ENCODE measurements at regions not wholly inside any gene's neighbourhood (a gene's known extent, or its start where the extent isn't known, plus 50 kb on each side); places are given as distances from the start of the nearest gene placed in this dataset.

DNA sequence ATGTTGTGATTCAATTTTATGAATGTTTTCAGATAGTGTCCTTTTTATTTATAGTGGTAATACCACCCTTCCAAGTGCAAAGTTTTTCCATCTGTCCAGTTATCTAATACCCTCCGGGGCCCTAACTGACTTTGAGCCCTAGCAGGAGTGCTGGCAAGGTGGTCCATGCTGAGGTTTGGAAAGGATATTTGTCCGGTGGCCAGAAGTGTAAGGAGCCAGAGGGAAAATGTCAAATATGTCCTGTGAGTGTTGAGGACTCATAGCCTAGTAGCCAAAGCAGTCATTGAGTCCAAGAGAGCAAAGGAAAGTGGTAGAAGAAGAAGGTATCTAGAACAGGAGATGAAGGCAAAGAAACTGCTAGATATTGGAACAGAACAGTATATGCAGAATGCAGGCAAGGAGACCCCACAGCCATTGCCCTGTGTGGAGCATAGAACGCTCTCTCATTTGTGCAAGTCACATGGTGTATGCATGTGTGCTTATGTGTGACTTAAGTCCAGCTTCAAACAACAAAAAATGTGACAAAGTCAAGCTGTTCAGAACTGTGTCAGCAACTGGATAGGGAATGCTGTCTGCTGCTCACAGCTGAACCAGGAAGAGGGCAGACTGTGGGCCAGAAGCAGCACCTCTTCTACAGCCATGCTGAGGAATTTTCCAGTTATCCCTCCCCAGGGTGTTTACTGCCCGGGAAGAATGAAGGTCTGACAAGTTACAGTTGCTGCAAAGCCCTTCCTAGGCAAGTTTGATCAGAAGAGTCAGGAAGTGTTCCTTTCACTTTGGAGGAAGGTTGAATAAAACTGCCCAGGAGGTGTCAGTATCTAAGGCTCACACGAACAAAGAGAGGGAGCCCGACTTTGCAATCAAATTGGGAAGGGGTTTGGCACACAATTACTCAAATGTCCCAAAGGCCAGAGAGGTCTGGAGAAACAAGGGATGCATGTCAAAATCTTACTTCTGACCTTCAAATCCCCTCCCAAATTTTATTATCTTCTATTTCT, 463.3 kb upstream of the DMAC1 start:
- H3K4me3 ChIP-seq: no peak overlapping the region
- no peak overlapping the region for H3K27ac ChIP-seq

DNA sequence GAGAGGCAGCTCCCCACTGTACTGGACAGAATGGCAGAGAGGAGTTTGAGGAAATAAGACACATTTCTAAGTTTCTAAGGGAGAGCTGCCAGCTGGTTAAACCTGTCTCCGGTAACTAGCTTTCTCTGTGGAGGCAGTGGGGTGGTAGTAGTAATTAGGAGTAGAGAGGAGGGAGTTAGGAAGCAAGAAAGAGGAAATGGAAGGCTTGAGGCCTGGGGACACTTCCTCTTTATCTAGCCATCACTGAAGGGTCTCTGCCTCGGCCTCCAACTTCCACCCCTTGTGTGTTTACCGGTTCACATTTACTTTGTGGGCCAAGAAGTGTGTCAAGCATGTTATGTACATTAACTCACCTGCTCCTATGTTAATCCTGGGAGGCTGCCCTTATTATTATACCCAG, 462.2 kb upstream of the DMAC1 start:
- Histone ChIP-seq H3K4me3 (no peak overlapping the region), H3K27ac (no peak overlapping the region)

DNA sequence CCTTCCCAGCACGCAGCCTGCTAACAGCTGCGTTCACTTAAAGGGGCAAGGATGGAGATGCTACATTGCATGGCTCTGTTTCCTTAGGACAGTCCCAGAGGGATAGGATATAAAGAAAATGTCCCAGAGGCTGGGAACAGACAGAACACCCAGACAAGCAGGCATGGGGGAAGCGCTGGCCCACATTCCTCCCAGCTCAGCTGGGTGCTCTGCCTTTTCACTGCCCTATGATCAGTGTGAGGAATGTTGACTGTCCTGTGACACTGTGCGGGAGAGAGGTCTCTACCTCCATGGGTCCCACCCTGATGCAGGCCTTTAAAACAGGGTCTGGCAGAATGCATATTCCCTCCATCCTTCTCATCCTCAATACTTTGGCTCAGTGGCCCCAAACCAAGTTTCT, 459.4 kb upstream of the DMAC1 start:
- H3K27ac ChIP-seq: no peak overlapping the region

DNA sequence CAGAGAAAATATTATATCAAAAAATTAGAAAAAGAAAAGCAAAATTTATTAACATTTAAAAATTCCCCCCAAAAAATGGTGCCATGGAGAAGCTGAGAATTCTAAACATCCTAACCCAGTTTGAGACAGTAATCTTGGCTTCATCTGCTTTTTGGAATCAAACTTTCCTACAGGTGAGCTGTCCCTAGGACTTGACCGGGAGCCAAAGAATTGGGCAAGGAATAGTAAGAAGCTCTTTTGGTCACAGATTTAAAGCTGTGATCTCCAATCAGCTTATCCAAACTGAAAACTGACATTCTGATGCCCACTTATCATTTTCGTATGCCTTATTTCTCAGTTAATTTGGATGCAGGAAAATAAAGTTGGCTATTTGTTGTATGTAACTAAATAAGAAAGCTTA, 457.3 kb upstream of the DMAC1 start:
- Histone ChIP-seq H3K4me3 (no peak overlapping the region), H3K27ac (no peak overlapping the region)

More for the DNA sequence above, 459.4 kb upstream of the DMAC1 start:
- no peak overlapping the region for H3K4me3 ChIP-seq

DNA sequence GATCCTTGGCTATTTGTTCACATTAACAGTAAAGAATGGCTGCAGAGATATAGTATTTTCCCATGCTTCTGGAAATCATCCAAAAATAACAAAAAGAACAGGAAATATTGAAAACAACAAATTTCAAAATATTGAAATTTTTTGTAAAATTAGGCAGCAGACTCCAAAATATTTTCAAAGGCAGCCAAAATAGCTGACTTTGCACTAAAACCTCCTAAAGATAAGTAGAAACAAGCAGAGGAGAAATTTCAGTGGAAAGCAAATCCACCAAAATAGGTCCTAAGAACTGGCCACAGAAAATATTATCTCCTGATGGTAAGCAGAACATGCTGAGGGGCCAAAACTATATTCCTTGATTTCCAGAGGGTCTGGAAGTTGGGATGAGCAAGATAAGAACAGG, 456.3 kb upstream of the DMAC1 start:
- no peak overlapping the region for H3K4me3 ChIP-seq
- no peak overlapping the region for H3K27ac ChIP-seq

DNA sequence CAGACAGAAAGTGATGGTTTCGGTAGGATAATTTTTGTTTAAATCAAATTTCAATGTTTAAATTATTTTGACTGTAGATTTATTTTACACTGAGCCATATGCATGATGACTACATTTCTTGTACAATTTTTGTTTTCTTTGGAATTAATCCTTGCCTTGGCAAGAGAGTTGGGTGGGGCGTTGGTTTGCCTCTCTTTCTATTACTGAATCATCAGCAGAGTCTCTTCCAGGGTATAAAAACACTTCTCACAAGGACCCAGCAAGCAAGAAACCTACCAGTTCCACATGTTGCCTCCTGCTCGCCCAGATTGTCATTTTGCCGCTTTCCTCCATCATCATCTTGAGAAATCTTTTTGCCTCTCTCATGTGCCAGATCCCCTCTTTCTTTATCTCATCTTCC, 455.0 kb upstream of the DMAC1 start:
- H3K27ac ChIP-seq: no peak overlapping the region

DNA sequence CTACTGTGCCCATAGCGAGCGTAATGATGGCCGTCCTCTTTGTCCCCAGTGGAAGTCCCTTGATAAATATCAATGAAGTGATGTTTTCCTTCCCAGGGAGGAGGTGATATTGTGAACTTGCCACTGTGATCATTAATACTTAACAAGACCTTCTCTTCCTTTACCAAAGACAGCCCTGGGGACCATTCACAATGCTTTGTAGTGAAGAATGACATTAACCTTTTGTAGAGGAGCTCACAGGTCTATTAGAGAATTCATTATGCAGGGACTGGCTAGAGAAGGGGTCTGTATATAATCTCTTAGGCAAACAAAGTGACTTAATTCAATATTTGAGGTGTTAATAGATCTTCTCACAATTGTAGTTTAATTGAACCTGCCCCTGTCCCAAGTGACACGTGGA, 452.9 kb upstream of the DMAC1 start:
- Histone ChIP-seq H3K4me3 (no peak overlapping the region), H3K27ac (no peak overlapping the region)

More for the DNA sequence above, 455.0 kb upstream of the DMAC1 start:
- no peak overlapping the region for H3K4me3 ChIP-seq

DNA sequence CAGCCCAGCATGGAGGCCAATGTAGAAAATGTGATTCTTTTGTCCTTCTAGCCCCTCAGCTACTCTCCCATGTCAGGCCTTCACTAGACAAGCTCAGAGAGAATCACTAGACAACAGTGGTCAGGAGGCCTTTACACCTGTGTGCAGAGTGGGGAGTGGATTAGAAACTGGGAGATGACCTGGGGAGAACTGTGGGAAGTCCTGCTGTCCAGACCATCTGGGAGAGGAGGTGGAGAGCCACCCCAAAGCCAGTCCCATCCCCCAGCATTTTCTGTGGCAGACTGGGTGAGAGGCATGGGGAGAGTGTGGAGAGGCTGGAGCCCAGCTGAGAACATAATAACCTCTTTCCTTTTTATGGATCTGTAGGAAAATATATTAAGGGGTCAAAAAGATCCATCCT, 452.0 kb upstream of the DMAC1 start:
- H3K4me3 ChIP-seq: no peak overlapping the region
- H3K27ac ChIP-seq: no peak overlapping the region

DNA sequence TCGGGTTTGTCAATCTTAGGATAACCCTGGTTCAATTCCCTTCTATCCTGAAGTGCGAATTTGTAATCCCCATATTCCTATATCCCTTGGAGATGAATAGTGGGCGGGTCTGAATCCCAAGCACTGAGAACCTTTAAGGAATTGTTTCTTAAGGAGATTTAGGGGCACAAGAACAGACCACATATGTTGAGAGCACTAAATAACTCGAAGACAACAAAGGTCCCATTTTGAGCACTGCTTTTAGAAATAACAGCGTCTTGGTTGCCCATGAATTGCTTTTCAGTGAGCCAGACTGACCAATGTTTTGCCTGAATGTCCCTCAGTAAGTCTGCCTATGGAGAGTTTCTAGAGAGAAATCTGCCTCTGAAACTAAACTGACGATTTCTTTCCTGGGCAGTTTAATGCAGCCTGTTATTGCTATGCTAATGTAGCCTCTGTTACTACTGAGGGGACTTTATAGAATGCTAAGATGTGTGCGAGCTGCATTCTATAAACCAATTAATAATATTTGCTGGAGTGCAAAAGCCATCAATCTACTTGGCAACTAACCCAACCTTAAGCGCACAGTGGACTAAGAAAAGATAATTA, 445.0 kb upstream of the DMAC1 start:
- H3K27ac ChIP-seq: no peak overlapping the region
- H3K4me3 ChIP-seq: no peak overlapping the region

DNA sequence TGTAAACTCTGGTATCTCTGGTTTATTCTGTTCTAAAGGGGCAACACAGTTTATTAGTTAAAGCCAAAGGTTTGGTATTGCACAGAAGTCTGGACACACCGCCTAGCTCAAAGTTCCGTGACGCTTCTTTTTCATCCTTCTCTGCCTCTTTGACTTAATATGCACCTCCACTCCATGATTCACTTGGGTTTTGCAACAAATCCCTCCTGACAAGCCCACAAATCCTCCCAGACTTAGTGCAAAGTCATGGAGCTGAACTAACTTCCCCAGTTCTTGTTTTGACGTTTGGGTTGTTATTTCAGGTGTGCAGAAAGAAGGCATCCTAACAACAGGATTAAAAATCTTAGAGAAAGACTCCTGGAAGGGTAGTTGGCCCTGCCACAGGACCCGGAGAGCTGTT, 441.6 kb upstream of the DMAC1 start:
- H3K4me3 ChIP-seq: no peak overlapping the region

DNA sequence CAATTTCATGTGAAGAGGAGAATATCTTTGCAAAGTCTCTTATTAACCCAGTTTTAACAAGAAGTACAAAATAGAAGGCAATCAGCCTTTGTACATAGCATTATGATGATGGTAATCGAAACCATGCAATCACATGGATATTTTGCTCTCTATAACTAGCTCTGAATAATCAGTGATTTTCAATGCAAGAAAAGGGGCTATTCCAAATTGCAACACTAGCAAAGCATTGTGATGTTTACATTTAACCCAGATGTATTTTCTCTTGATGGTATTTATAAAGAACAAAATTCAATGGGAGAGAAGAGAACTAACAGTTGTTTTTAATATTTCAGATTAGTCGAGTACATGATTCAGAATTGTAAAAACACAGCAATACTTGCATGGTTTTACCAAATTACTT, 437.5 kb upstream of the DMAC1 start:
- Histone ChIP-seq H3K4me3 (no peak overlapping the region), H3K27ac (no peak overlapping the region)

More for the DNA sequence above, 441.6 kb upstream of the DMAC1 start:
- no peak overlapping the region for H3K27ac ChIP-seq

DNA sequence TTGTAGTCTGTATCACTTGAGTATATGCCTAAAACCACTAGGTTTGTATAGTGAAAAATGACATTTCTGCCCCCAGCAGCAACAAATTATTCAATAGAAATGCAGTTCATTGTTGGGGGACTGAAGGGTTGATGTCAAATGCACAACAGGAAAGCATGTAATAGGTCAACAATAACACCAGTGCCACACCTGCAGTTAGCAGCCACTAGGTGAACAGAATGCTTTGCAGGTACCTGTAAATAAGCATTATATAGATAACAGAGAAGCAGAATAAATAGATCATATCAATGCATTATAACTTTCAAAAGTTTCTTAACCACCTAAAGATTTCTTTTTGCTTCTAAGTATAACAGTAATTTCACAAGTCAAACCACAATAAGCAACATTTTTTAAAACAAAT, 435.9 kb upstream of the DMAC1 start:
- Histone ChIP-seq H3K27ac (no peak overlapping the region), H3K4me3 (no peak overlapping the region)

DNA sequence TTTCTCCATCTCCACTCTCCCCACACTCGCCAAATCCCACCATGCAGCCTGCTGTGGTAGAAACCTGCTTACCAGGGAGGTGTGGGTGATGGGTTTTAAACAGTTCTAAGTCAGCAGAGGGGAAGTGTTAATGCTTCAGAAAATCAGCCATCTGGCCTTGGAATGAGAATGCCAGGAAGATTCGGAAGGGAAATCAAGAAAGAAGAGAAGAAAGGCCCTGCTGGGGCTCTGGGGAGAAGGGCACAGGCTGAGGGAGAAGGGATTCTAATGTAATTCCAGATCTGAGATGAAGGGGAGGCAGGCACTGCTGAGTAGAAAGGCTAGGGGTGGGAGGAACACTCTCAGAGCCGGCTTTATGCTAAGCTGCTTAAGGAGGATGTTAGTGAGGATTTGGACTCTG, 434.7 kb upstream of the DMAC1 start:
- no peak overlapping the region for H3K4me3 ChIP-seq
- H3K27ac ChIP-seq: no peak overlapping the region

DNA sequence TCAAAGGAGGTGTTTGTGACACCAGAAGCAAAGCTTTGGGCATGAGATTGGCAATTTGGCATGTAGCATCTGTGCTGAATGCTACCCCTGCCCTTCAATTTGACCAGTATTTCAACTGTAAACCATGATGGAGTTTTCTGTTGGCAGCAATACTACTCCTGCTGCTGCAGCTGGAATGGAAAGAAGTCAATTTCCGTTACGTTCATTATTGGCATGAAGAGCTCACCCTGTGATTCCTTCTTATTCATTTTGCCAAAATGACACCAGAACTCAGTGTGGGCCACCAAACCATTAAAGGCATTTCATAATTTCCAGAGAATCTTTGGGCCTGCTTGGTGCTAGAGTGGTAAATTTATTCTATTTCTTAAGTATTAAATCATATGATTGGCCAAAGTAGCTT, 433.1 kb upstream of the DMAC1 start:
- H3K27ac ChIP-seq: no peak overlapping the region

DNA sequence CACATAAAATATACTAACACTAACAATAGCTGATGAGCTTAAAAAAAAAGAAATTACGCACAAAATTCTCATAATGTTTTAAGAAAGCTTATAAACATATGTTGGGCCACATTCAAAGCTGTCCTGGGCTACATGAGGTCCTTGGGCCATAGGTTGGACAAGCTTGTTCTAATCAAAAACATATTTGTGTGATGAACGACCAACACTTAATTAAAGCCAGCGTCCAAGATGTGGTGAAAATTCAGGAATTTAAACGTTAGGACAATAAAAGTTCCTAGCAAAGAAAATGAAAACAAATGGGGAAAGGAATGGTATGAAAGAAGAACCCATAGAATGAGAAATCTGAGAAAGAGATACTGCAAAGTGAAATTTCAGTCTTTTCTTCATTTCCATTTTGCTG, 429.6 kb upstream of the DMAC1 start:
- H3K27ac ChIP-seq: no peak overlapping the region
- H3K4me3 ChIP-seq: no peak overlapping the region

More for the DNA sequence above, 433.1 kb upstream of the DMAC1 start:
- H3K4me3 ChIP-seq: no peak overlapping the region

DNA sequence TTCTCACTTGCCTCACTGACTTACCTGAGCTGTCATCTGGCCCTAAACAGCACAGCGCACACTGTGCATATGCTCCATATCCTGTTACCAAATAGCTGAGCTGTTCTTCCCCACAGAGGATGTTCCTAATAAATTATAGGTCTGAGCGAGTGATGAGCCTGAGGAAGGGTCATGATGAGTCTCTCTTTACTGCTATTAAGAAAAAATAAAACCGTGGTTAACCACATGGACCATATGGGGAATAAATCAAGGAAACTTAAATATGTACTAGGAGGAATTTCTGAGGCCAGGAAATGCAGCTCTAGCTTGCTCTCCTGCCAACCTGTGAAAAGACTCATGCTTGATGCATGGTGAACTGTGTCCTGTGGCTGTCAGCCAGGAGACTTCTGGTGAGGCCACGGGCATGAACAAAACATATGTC, 424.8 kb upstream of the DMAC1 start:
- Histone ChIP-seq H3K4me3 (no peak overlapping the region), H3K27ac (no peak overlapping the region)

DNA sequence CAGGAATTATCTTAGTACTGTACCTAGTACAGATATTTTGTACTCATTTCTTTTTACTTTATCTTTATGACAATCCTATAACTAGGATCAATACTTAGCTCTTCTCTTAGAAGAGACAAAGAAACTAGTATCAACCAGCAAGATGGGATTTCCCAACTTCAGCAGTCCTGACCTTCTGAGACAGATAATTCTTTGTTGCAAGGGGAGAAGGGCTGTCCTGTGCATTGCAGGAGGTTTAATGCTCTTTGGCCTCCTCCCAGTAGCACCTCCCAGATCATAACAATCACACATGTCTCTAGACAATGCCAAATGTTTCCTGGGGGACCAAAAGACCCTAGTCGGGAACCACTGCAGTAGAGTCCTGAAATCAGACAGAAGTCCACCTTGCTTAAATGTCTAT, 424.3 kb upstream of the DMAC1 start:
- Histone ChIP-seq H3K27ac (no peak overlapping the region), H3K4me3 (no peak overlapping the region)

DNA sequence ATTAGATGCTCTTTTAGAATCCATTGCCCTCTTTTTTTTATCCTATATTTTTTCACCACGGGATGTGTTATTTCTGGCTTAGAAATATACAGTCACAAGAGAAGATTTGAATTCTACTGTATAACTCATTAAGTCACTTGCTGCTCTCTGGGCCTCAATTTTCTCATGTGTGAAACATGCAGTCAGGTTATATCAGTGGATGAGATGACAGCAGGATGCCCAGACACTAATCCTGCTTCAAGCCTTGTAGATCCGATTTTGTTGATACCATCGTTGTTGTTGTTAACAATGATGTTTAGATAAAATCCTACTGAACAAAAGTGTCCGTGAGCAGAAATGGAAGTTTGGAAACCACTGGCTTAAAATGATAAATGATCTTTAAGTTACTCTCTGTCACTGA, 421.9 kb upstream of the DMAC1 start:
- no peak overlapping the region for H3K27ac ChIP-seq
- no peak overlapping the region for H3K4me3 ChIP-seq

DNA sequence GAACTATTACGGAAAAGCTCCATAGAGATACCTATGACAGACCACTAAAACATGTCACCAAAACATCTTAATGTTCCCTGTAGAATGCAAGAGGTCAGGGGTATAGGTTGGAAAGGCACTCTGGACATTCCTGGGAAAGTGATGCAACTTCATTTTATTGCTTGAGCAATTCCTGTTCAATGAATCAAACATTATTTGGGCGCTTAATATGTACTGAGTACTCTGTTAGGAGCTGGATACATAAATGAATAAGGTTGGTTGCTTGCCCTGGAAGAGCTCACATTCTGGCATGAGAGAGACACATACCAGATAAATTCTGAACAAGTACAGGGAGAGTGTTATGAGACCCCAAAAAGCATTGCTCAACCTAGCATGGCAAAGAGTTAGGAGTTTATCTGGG, 408.9 kb upstream of the DMAC1 start:
- H3K27ac ChIP-seq: no peak overlapping the region
- H3K4me3 ChIP-seq: no peak overlapping the region

DNA sequence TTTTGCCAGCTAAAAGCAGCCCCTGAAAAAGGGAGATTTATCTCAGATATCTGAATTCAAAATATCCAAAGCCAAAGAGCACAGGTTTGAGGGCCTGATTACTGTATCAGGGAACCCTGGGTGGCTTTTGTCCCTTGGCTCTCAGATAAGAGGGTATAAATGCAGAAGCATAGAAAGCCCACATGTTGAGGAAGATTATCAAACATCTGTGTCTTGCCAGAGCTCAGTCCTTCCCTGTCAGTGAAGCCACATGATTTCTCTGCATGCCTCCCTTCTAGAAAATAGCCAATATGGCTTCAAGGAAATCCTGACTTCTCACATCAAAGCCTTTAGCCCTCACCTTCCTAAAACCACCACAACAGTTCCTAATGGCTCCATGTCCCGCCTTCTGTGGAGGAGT, 408.0 kb upstream of the DMAC1 start:
- Histone ChIP-seq H3K4me3 (no peak overlapping the region), H3K27ac (no peak overlapping the region)

DNA sequence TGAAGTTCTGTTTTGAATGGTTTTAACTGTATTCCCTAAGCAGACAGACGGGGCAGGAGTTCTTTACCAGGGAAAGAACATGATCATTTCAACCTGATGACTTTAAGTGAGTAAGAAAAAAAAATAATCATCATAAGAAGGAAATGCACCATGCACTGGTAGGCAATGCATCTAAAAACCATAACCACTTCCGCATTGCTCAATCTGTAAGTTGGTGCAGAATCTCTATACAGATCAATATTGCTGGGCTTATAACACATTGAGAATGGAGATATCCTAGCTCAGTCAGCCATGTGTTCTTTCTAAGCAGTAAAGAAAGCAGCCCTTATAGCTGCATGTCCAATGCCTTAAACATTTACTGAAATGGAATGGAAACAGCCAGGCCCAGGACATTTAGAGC, 407.1 kb upstream of the DMAC1 start:
- no peak overlapping the region for H3K27ac ChIP-seq
- no peak overlapping the region for H3K4me3 ChIP-seq
